Adrenal gland (tissue), 5 donors: ENCODE measurements at regions not wholly inside any gene's neighbourhood (a gene's known extent, or its start where the extent isn't known, plus 50 kb on each side); places are given as distances from the start of the nearest gene placed in this dataset.

Experiments used
- POLR2A ChIP-seq, 2 donors: fragments of 450-650 bp; IDR thresholded peaks; one replicate each; pipeline ENCODE4 v1.6.1; 2017; ENCODE audit warnings: antibody characterized with exemption in 2 of 2, mild to moderate bottlenecking in 2 of 2, moderate library complexity in 1 of 2
- TF ChIP-seq, protein P1 (sequence below), 6 experiments: fragments of 450-650 bp in 4 of 6; fragments of 200-600 bp in 2 of 6; sonication (generic) in 1 of 6; IDR thresholded peaks; 1 replicate in 5 of 6; 2 replicates in 1 of 6; pipeline versions ENCODE4 v1.5.1 to v1.8.0; 2016 to 2021; ENCODE audit warnings: antibody characterized with exemption in 6 of 6, mild to moderate bottlenecking in 2 of 6, moderate library complexity in 1 of 6
- donor health status: DM: no; HTN: no; CAD: no.

DNA sequence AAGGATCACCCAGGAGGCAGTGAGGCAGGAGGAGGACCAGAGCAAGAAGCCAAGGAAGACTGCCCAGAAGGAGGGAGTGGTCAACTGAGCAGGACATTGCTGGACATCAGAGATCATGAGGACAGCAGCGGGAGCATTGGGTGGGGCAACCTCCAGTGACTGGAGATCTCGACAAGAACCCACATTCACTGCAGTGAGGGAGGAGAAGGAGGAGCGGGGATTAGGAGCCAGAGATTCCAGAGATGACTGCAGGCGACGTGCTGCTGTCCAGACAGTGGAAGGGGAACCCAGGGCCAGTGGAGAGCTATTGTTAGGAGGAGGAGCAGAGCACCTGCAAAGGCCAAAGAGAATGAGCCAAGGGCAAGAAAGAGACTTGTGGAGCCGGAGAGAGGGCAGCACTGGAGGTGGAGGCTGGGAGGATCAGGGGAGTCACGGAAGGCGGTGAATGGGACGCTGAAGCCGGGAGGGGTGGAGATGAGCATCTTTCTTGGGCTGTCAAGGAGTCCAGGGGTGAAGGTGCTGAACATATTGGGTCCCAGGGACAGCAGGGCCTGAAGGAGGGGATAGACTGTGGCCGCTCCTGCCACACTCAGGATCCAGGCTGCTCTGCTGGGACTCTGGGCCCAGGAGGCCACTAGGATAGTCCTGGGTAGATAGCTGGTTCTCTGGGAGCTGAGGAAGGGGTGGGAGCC, 140.1 kb upstream of the UNC5B start:
- TF ChIP-seq, protein P1, sequence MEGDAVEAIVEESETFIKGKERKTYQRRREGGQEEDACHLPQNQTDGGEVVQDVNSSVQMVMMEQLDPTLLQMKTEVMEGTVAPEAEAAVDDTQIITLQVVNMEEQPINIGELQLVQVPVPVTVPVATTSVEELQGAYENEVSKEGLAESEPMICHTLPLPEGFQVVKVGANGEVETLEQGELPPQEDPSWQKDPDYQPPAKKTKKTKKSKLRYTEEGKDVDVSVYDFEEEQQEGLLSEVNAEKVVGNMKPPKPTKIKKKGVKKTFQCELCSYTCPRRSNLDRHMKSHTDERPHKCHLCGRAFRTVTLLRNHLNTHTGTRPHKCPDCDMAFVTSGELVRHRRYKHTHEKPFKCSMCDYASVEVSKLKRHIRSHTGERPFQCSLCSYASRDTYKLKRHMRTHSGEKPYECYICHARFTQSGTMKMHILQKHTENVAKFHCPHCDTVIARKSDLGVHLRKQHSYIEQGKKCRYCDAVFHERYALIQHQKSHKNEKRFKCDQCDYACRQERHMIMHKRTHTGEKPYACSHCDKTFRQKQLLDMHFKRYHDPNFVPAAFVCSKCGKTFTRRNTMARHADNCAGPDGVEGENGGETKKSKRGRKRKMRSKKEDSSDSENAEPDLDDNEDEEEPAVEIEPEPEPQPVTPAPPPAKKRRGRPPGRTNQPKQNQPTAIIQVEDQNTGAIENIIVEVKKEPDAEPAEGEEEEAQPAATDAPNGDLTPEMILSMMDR (IDR thresholded peaks at IDR 0.05) = no peak
- TF ChIP-seq POLR2A (IDR thresholded peaks at IDR 0.05) = no peak
